Mesenchymal stem cell (in vitro differentiated cells and primary cell): ENCODE measurements at regions not wholly inside any gene's neighbourhood (a gene's known extent, or its start where the extent isn't known, plus 50 kb on each side); places are given as distances from the start of the nearest gene placed in this dataset.

Source experiments
- DNase-seq: peaks from one replicate; pipeline ENCODE4 v3.0.0-alpha.2; 2013
- H2AFZ ChIP-seq: one replicate; pipeline ENCODE4 v1.6.1; 2013; ENCODE audit warnings: low read depth, mild to moderate bottlenecking, control low read depth, inconsistent platforms, low read length, moderate library complexity
- H2AK5ac ChIP-seq: 2 replicates; pipeline ENCODE4 v1.6.1; 2013; ENCODE audit warnings: low read length, moderate library complexity, mild to moderate bottlenecking, inconsistent platforms; ENCODE audit not compliant: severe bottlenecking
- H2BK120ac ChIP-seq: one replicate; pipeline ENCODE4 v1.6.1; 2013; ENCODE audit warnings: low read depth, mild to moderate bottlenecking, inconsistent platforms, low read length, moderate library complexity
- H2BK12ac ChIP-seq, 2 experiments: one replicate each; pipeline ENCODE4 v1.6.1; 2013; ENCODE audit warnings: inconsistent platforms in 2 of 2, low read length in 2 of 2, mild to moderate bottlenecking in 2 of 2, moderate library complexity in 2 of 2, control low read depth in 1 of 2
- H2BK15ac ChIP-seq: one replicate; pipeline ENCODE4 v1.6.1; 2013; ENCODE audit warnings: mild to moderate bottlenecking, low read depth, inconsistent platforms; ENCODE audit not compliant: poor library complexity, severe bottlenecking
- H2BK5ac ChIP-seq: 2 replicates; pipeline ENCODE4 v1.6.1; 2013; ENCODE audit warnings: low read depth, mild to moderate bottlenecking, low read length, control low read depth, inconsistent platforms; ENCODE audit not compliant: poor library complexity, severe bottlenecking
- H3K14ac ChIP-seq, 2 experiments: one replicate each; pipeline ENCODE4 v1.6.1; 2013; ENCODE audit warnings: inconsistent platforms in 2 of 2, low read length in 2 of 2, control low read depth in 1 of 2, mild to moderate bottlenecking in 1 of 2, moderate library complexity in 1 of 2
- H3K18ac ChIP-seq, 2 experiments: one replicate each; pipeline ENCODE4 v1.6.1; 2013; ENCODE audit warnings: inconsistent platforms in 2 of 2, low read length in 2 of 2, control low read depth in 1 of 2, low read depth in 1 of 2, mild to moderate bottlenecking in 1 of 2
- H3K23ac ChIP-seq, 2 experiments: one replicate each; pipeline ENCODE4 v1.6.1; 2013; ENCODE audit warnings: inconsistent platforms in 2 of 2, low read length in 2 of 2, mild to moderate bottlenecking in 2 of 2, moderate library complexity in 2 of 2, control low read depth in 1 of 2
- H3K27ac ChIP-seq: 2 replicates; pipeline ENCODE4 v1.5.1; 2013; ENCODE audit warnings: mild to moderate bottlenecking, moderate library complexity, low read length, control low read depth, inconsistent platforms; ENCODE audit not compliant: poor library complexity, severe bottlenecking
- H3K27me3 ChIP-seq, 2 experiments: 2 replicates each; pipeline versions ENCODE4 v1.6.1 to v1.7.0; 2013; ENCODE audit warnings: low read length in 2 of 2, mild to moderate bottlenecking in 2 of 2, moderate library complexity in 2 of 2, control low read depth in 1 of 2, inconsistent platforms in 1 of 2; ENCODE audit not compliant: control insufficient read depth in 1 of 2, insufficient read depth in 1 of 2
- H3K36me3 ChIP-seq, 2 experiments: 2 replicates each; pipeline versions ENCODE4 v1.6.1 to v1.7.0; 2013; ENCODE audit warnings: low read length in 2 of 2, control low read depth in 1 of 2, inconsistent platforms in 1 of 2, low read depth in 1 of 2, mild to moderate bottlenecking in 1 of 2; ENCODE audit not compliant: insufficient read depth in 2 of 2, control insufficient read depth in 1 of 2
- H3K4ac ChIP-seq, 2 experiments: one replicate each; pipeline ENCODE4 v1.6.1; 2013; ENCODE audit warnings: inconsistent platforms in 2 of 2, low read length in 2 of 2, mild to moderate bottlenecking in 2 of 2, moderate library complexity in 2 of 2, control low read depth in 1 of 2, low read depth in 1 of 2
- H3K4me1 ChIP-seq: 2 replicates; pipeline ENCODE4 v1.6.1; 2013; ENCODE audit warnings: low read depth, low read length, control low read depth; ENCODE audit not compliant: control insufficient read depth, insufficient read depth
- H3K4me2 ChIP-seq: 2 replicates; pipeline ENCODE4 v1.6.1; 2013; ENCODE audit warnings: low read length, mild to moderate bottlenecking, inconsistent platforms; ENCODE audit not compliant: poor library complexity, severe bottlenecking
- H3K4me3 ChIP-seq, 2 experiments: 2 replicates each; pipeline versions ENCODE4 v1.5.1 to v1.7.0; 2013; ENCODE audit warnings: low read length in 2 of 2, mild to moderate bottlenecking in 2 of 2, control low read depth in 1 of 2, low read depth in 1 of 2; ENCODE audit not compliant: insufficient read depth in 1 of 2
- H3K79me1 ChIP-seq: replicated peaks from 2 replicates; pipeline ENCODE4 v1.6.1; 2013; ENCODE audit warnings: mild to moderate bottlenecking, control low read depth, low read length, inconsistent platforms; ENCODE audit not compliant: poor library complexity, severe bottlenecking
- H3K9ac ChIP-seq: 2 replicates; pipeline ENCODE4 v1.7.0; 2013; ENCODE audit warnings: mild to moderate bottlenecking, low read length, moderate library complexity
- H3K9me3 ChIP-seq: 2 replicates; pipeline ENCODE4 v1.7.0; 2013; ENCODE audit warnings: mild to moderate bottlenecking, low read length; ENCODE audit not compliant: control insufficient read depth
- H4K8ac ChIP-seq: one replicate; pipeline ENCODE4 v1.6.1; 2013; ENCODE audit warnings: inconsistent platforms, mild to moderate bottlenecking, low read length, moderate library complexity
- H4K91ac ChIP-seq: one replicate; pipeline ENCODE4 v1.6.1; 2013; ENCODE audit warnings: mild to moderate bottlenecking, low read length, inconsistent platforms
- WGBS: methylation state at CpG from one replicate; pipeline ENCODE4 v1.1.7; 2013; ENCODE audit warnings: mixed read lengths; 5-methylcytosine and 5-hydroxymethylcytosine counted together

DNA sequence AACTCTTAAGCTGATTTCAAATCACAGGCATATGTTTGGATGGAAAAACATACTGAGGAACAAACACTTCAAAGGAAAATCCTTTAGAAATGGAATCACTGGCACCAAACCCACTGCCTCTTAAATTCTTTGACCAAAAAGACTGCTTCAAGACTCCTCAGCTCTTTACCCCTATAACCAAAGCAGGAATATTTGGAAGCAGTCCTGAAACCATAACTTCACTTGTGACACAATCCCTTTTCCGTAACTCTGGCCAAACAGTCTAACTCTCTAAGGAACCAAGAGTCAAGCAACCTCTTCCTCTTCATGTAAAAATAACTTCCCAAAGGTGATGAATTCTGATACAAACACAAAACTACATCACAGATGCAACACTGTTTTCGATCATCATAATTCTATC lies 104.3 kb downstream of the MTERF1 start:
- no peak overlapping the region for H2BK15ac ChIP-seq
- H3K27me3 ChIP-seq, result no peaks in the 10 kb centered on the region
- H3K4me3 ChIP-seq, result no peak overlapping the region
- no peak overlapping the region for H4K91ac ChIP-seq
- no peaks in the 10 kb centered on the region for H3K9me3 ChIP-seq
- H3K4ac ChIP-seq, result no peak overlapping the region
- H3K4me1 ChIP-seq, result no peaks in the 10 kb centered on the region
- DNase-seq, result no peak
- H3K36me3 ChIP-seq, result no peaks in the 10 kb centered on the region
- H3K18ac ChIP-seq, result no peak overlapping the region
- no peak overlapping the region for H3K14ac ChIP-seq
- H4K8ac ChIP-seq, result no peak overlapping the region
- H2BK12ac ChIP-seq, result no peak overlapping the region
- no peak overlapping the region for H2BK120ac ChIP-seq
- H2BK5ac ChIP-seq, result no peak overlapping the region
- H3K4me2 ChIP-seq, result no peak overlapping the region
- no peak overlapping the region for H3K27ac ChIP-seq
- H3K23ac ChIP-seq, result no peak overlapping the region
- no peak overlapping the region for H2AFZ ChIP-seq
- no peaks in the 10 kb centered on the region for H3K79me1 ChIP-seq
- 67% methylated on average over 1 of the region's 2 CpGs for WGBS
- H2AK5ac ChIP-seq, result no peak overlapping the region
- no peak overlapping the region for H3K9ac ChIP-seq

DNA sequence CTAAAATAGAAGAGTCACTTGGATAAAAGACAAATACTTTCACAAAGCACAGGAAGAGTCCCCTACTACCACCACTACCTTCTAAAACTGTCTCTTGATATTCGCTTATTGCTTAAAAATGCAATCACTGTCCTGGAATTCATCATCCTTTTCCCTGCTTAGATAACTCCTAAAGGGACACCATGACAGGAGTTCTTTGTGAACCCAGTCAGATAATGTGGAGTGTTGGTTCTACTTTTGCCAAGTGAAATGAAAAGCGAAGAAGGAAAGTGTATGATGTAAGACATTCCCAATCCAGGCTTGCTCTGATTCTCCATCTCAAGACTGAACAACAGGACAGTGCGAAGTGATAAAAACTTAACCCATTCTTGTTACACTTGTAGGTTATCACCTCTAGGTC lies 103.0 kb downstream of the MTERF1 start:
- Histone ChIP-seq H3K14ac (no peak overlapping the region), H3K36me3 (no peaks in the 10 kb centered on the region), H2BK12ac (no peak overlapping the region), H3K4me1 (no peaks in the 10 kb centered on the region), H3K4me2 (no peak overlapping the region), H3K27me3 (no peaks in the 10 kb centered on the region), H3K27ac (no peak overlapping the region), H3K23ac (no peak overlapping the region), H3K18ac (no peak overlapping the region), H3K4me3 (no peak overlapping the region), H2BK15ac (no peak overlapping the region), H2BK5ac (no peak overlapping the region), H4K8ac (no peak overlapping the region), H3K9me3 (no peaks in the 10 kb centered on the region), H2AK5ac (no peak overlapping the region), H2BK120ac (no peak overlapping the region), H3K4ac (no peak overlapping the region), H3K9ac (no peak overlapping the region), H4K91ac (no peak overlapping the region), H2AFZ (no peak overlapping the region), H3K79me1 (no peaks in the 10 kb centered on the region)
- DNase-seq, result no peak
- 88% methylated on average over 3 of the region's 3 CpGs for WGBS

DNA sequence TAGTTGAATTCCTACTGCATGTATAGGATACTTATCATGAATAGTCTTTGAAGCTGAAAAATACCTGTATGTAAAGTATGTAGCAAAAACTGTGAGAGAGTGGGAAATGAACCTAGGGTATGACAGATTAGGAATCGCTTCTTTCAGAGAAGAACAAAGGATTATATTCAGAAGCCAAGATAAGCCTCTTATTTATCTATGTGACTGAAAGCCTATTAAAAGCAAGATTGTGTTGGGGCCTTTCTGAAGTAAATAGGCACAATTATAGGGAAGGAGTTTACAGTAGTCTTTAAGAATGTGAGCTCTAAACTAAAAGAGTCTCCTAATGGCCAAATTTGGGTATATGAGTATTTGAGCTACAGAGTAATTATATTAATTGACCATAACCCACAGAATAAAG lies 102.1 kb downstream of the MTERF1 start:
- H3K9ac ChIP-seq, result no peak overlapping the region

DNA sequence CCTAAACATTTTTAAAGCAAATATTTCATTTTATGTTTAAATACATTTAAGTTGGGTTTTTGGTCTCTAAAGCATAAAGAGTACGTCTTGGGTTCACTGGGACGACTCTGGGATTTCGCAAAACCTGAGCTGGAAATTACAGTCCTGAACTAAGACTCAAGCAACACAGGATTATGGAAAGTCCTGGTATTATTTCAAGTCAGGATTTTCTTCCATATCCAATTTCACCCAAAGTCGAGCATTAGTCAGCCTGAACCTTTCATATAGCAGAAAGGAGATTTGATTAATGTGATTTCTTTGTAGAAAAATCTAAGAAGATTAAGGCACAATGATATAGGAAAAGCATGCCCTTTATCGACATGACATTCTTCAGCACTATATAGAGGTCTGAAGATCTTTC lies 100.0 kb downstream of the MTERF1 start:
- Histone ChIP-seq H2BK120ac (no peak overlapping the region), H4K8ac (no peak overlapping the region), H3K36me3 (no peaks in the 10 kb centered on the region), H2AK5ac (no peak overlapping the region), H2AFZ (no peak overlapping the region), H3K4me1 (no peaks in the 10 kb centered on the region), H3K4me3 (no peak overlapping the region), H3K79me1 (no peaks in the 10 kb centered on the region), H3K4me2 (no peak overlapping the region), H3K23ac (no peak overlapping the region), H3K9me3 (no peaks in the 10 kb centered on the region), H4K91ac (no peak overlapping the region), H2BK5ac (no peak overlapping the region), H3K4ac (no peak overlapping the region), H3K14ac (no peak overlapping the region), H3K9ac (no peak overlapping the region), H2BK12ac (no peak overlapping the region), H2BK15ac (no peak overlapping the region), H3K27ac (no peak overlapping the region), H3K27me3 (no peaks in the 10 kb centered on the region), H3K18ac (no peak overlapping the region)
- no peak for DNase-seq
- 93% methylated on average over 4 of the region's 5 CpGs for WGBS

More for the DNA sequence above, 102.1 kb downstream of the MTERF1 start:
- Histone ChIP-seq H3K27ac (no peak overlapping the region), H2AFZ (no peak overlapping the region), H3K36me3 (no peaks in the 10 kb centered on the region), H2BK15ac (no peak overlapping the region), H3K4ac (no peak overlapping the region), H3K4me3 (no peak overlapping the region), H3K27me3 (no peaks in the 10 kb centered on the region), H4K8ac (no peak overlapping the region), H3K79me1 (no peaks in the 10 kb centered on the region), H3K4me2 (no peak overlapping the region), H3K14ac (no peak overlapping the region), H4K91ac (no peak overlapping the region), H3K23ac (no peak overlapping the region), H3K4me1 (no peaks in the 10 kb centered on the region), H2BK120ac (no peak overlapping the region), H2AK5ac (no peak overlapping the region), H2BK5ac (no peak overlapping the region), H3K9me3 (no peaks in the 10 kb centered on the region), H2BK12ac (no peak overlapping the region), H3K18ac (no peak overlapping the region)
- DNase-seq, result no peak
- WGBS, result 92% methylated on average over 1 of the region's 1 CpG
